Stimulated activated CD8-positive, alpha-beta memory T cell treated with anti-CD3 and anti-CD28 coated beads, Interleukin-12 subunit alpha, Interleukin-12 subunit beta, amount 100 ng/mL, for 24 hours (primary cell): ENCODE measurements at regions not wholly inside any gene's neighbourhood (a gene's known extent, or its start where the extent isn't known, plus 50 kb on each side); places are given as distances from the start of the nearest gene placed in this dataset.

Experiments
- DNase-seq: peaks from one replicate; pipeline ENCODE4 v3.0.0-alpha.2; 2020; ENCODE audit errors: extremely low read depth

GRCh38 chr2:120589771-120590608, 145.7 kb upstream of the GLI2 start:
- DNase-seq, result no peak

DNA sequence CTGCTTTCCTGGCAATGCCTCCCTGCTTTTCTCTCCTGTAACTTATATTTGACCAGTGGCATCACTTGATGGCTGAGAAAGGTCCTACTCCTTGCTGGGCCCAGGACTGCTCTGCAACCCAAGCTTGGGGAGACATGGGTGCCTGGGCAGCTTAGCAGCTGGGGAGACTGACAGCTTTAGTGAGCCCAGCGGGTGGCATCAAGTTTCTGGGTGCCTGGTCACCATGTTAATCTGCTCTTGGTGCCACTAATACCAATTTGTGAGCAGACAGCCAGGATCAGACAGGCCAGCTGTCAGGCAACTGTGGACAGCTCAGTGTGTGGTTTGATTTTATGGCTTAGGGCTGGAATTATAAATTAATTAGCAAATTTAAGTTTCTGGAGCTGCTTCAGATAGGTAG, 144.8 kb upstream of the GLI2 start:
- no peak for DNase-seq

GRCh38 chr2:120591572-120591971, 144.1 kb upstream of the GLI2 start:
- no peak for DNase-seq

DNA sequence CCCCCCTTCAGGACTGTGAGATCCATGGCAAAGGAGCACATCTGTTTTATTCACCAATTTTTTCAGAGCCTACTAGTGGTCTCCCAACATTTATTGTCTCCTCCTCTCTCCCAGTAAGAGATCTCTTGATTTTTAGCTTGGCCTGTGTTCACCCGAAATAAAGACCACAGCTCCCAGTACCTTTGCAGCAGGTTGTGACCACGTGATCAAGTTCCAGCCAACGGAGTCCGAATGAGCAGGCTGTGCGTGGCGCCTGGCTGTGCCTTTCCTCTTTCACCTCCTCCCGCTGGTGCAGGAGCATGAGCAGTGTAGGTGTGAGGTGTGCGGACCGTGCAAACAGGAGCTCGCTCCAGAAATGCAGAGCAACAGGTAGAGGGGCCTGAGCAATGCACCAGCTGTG, 143.6 kb upstream of the GLI2 start:
- no peak for DNase-seq

GRCh38 chr2:120593921-120594686, 141.6 kb upstream of the GLI2 start:
- no peak for DNase-seq

DNA sequence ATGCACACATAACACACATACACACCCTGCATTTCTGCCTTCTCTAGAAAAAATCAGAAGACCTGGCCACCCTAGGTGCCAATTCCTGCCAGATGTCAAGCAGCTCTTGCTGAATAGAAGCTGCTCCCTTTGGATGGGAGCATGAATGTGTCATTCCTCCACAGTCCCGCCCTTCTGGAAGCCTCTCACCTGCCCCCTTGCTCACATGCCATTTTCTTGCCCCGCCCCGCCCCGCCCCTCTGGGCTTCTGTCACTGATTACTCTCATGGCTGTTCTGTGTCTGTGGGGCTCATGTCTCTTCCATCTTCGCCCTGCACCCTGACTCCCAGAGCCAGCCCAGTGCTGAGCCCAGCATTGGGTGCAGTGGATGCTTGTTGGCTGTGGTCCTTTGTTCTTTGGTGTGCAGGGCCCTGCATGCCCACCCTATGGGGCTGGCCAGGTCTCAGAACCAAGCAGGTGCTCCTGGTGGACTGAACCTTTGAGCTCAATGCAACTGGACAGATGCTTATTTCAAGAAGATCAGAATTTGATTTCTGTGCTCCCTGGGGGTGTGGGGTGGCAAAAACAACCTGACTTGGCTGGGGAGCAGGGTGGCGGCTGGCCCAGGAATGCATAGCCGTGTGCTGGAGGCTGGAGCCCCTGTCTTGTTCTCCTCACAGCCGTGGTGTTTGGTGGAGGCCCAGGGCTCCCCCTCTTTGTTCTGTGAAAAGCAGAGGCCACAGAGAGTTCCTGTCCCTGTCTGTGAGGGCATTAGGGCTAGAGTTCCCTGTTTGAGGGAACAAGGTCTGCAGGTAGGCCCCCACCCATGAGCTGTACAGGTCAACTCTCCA, 140.6 kb upstream of the GLI2 start:
- no peak for DNase-seq

- DNase-seq, result no peak
These were observed 139.9 kb upstream of the GLI2 start for GRCh38 chr2:120595739-120596138.

GRCh38 chr2:120596191-120596811, 139.4 kb upstream of the GLI2 start:
- DNase-seq, result no peak

DNA sequence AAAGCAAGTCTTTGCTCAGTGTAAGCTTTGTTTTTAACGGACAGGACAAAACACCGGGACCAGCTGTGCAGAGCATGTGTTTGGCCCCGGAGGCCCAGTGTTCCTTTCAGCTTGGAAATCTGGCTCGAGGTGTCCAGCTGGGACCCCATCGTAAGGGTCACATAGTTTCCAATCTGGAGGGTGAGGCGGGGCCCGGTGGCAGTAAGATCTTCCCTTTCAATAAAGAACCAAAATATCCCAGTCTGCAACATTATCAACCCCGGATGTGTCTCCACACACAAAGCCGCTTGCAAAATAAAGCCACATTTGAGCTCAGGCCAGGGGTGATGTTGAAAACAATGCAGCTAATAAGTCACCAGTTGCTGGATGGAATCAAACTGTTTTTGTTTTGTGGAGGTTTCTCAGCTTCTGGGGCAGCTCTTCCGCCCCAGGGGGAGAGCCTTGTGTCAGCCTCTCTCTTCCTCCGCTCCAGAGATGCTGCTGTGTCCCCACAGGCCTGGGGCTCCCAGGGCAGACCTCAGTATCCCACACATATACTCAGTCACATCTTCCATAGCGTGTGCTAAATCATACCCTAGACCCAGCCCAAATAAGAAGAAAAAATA, 138.6 kb upstream of the GLI2 start:
- no peak for DNase-seq

DNA sequence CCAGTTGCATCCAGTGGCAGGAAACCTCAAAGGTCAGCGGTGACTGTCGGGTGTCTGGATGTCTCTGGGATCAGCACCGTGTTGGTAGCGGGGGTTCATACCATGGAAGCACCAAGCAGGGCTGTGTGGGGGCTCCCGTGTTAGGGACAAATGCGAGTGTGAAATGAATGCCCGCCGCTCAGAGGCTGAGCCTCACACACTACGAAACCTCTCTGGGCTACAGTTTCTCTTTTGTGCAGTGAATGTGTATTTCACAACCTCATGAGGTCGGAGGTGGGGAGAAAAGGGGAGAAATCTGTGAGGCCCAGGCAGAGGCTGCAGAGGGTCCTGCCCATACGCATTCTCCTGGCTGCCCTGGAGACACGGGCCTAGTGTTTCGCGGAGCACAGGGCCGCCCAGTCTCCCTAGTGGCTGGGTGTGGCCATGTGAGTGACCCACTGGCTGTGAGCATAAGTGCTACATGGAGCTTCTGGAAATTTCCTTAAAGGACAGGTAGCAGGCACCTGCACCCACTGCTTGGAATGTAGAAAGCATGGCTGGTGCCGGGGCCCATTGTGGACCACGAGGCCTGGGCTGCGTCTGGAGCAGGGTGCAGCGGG, 138.0 kb upstream of the GLI2 start:
- no peak for DNase-seq

- no peak for DNase-seq
These were observed 137.3 kb upstream of the GLI2 start for GRCh38 chr2:120598416-120598815.

DNA sequence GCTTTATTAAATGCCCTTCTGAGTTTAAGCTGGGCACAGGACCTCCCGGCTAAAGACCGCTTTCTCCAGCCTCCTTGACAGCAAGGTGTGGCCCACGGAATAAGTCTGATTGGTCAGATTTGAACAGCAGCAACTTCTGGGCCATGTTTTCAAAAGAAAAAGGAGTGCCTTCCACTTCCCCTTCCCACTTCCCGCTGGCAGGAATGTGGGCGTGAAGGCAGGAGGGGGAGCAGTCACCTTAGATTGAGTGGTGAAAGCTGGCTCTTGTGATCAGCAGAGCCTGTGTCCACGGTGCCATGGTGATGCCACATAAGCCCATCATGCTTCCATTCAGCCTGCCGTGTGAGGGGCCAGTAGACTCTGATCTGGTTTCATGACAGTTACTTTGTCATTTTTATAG, 136.6 kb upstream of the GLI2 start:
- DNase-seq, result no peak

- no peak for DNase-seq
These were observed 136.0 kb upstream of the GLI2 start for GRCh38 chr2:120599656-120600055.

- no peak for DNase-seq
These were observed 135.3 kb upstream of the GLI2 start for GRCh38 chr2:120600335-120600734.

DNA sequence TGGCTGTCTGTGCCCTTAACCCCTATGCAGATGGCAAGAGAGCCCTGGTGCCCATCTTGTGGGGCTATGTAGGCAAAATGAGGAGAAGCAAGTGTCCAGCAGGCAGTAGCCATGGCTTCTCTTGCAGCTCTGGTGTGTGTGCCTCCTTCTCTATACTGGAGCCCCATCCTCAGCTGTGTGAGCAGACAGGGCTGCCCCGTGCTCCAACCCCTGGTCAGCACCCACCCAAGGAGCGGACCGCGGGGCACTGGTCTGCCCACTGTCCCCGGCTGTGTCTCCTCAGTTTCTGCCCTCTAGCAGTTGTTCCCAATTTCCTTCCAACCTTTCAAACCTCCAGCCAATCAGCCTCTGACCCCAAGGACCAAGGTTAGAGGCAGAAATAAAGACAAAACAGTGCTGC, 134.9 kb upstream of the GLI2 start:
- no peak for DNase-seq

DNA sequence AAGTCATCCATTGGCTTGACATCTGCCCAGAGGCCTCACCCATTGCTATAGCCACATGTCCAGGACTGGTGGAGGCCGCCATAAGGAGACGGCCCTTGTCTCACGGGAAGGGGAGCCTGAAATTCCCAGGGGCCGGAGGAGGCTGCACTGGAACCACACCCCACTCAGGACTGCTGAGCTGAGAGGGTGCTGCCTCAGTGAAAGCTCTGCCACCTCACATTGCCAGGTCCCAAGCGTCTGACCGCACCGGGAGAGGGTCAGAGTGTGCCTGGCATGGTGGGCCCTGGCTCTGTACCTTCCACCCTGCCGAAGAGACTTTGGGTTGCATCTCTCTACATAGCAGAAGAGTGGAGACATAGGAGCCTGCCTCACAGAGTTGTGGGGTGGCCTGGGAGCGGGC, 134.1 kb upstream of the GLI2 start:
- DNase-seq, result no peak

GRCh38 chr2:120602251-120602650, 133.4 kb upstream of the GLI2 start:
- no peak for DNase-seq

GRCh38 chr2:120604767-120605166, 130.9 kb upstream of the GLI2 start:
- no peak for DNase-seq

DNA sequence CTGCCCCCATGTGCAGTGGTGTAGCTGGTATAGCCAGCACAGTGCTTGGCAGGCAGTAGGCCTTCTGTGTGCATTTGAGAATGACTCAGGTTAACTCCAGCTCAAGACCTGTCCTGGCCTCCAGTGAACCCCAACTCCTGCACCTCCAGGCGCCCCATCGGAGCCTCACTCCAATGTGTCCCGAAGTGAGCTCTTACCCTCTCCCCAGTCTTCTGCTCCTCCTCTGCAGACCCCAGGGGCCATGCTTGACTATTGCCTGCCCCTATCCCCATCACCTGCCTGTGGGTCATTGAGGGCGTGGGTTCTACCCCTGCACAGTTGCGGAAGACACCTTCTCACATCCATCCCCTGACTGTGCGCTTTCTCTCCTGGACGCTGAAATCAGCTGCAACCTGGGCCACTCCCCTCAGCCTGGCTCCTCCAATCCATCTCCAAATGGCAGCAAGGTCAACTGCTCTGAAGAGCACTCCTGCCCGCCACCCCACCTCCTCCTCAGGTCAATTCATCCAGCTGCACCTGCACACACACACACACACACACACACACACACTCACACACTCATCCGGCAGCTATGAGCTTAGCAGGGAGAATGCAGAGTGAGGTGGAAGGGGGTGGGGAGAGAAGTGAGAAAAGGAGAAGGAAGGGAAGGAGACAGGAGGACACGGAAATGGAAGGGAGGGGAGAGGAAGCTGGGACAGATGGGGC, 130.3 kb upstream of the GLI2 start:
- DNase-seq, result no peak

GRCh38 chr2:120606280-120606679, 129.4 kb upstream of the GLI2 start:
- DNase-seq, result no peak
